HG02610 (cell line): ENCODE measurements at regions not wholly inside any gene's neighbourhood (a gene's known extent, or its start where the extent isn't known, plus 50 kb on each side); places are given as distances from the start of the nearest gene placed in this dataset.

Experiments used
- ATAC-seq: cut with Tn5 transposase; IDR thresholded peaks from one replicate; pipeline ENCODE4 v1.9.1; 2021; ENCODE audit warnings: mild to moderate bottlenecking, moderate library complexity; ENCODE audit not compliant: unreplicated experiment

GRCh38 chr12:124418791-124419190 lies 123.9 kb downstream of the RFLNA start:
- ATAC-seq = no peak

- no peak for ATAC-seq
Measured at GRCh38 chr12:124418156-124418555, 123.3 kb downstream of the RFLNA start.

- ATAC-seq = no peak
Measured at GRCh38 chr12:124416516-124417395, 121.9 kb downstream of the RFLNA start.

- no peak for ATAC-seq
Measured at GRCh38 chr12:124415064-124415463, 120.2 kb downstream of the RFLNA start.

GRCh38 chr12:124413915-124414314 lies 119.0 kb downstream of the RFLNA start:
- no peak for ATAC-seq

GRCh38 chr12:124413401-124413800 lies 118.5 kb downstream of the RFLNA start:
- no peak for ATAC-seq

GRCh38 chr12:124412646-124413015 lies 117.7 kb downstream of the RFLNA start:
- no peak for ATAC-seq

- ATAC-seq = no peak
Measured at GRCh38 chr12:124411953-124412645, 117.2 kb downstream of the RFLNA start.

GRCh38 chr12:124411281-124411878 lies 116.5 kb downstream of the RFLNA start:
- ATAC-seq = no peak

- ATAC-seq = no peak
Measured at GRCh38 chr12:124410354-124411175, 115.7 kb downstream of the RFLNA start.

- ATAC-seq = no peak
Measured at GRCh38 chr12:124408822-124409517, 114.1 kb downstream of the RFLNA start.

GRCh38 chr12:124407074-124407473 lies 112.2 kb downstream of the RFLNA start:
- no peak for ATAC-seq

GRCh38 chr12:124406043-124406442 lies 111.2 kb downstream of the RFLNA start:
- ATAC-seq = no peak

GRCh38 chr12:124405592-124405991 lies 110.7 kb downstream of the RFLNA start:
- no peak for ATAC-seq

GRCh38 chr12:124405151-124405550 lies 110.3 kb downstream of the RFLNA start:
- no peak for ATAC-seq

GRCh38 chr12:124404162-124404784 lies 109.4 kb downstream of the RFLNA start:
- ATAC-seq = no peak

- ATAC-seq = no peak
Measured at GRCh38 chr12:124403273-124403672, 108.4 kb downstream of the RFLNA start.

- no peak for ATAC-seq
Measured at GRCh38 chr12:124402248-124403066, 107.6 kb downstream of the RFLNA start.

- ATAC-seq = no peak
Measured at GRCh38 chr12:124401704-124402221, 106.9 kb downstream of the RFLNA start.
